ENCODE measurements at regions not wholly inside any gene's neighbourhood (a gene's known extent, or its start where the extent isn't known, plus 50 kb on each side); places are given as distances from the start of the nearest gene placed in this dataset.

GRCh38 chr1:18565321-18565720 lies 65.3 kb upstream of the PAX7 start:
- ChIA-PET CTCF (interaction anchor here (1.1 to 2.6 kb wide), 2 partner anchors 10 to 32 kb away, joined by 3 to 11 read pairs; no protein-coding TSS in a partner anchor), POLR2A (no interaction called here)
- DNase-seq (ENCODE audit: low read depth, low spot score) = no peak
- no peak overlapping the region for H3K4me3 ChIP-seq (ENCODE audit: low read depth, low read length)
- TF ChIP-seq, protein P1, sequence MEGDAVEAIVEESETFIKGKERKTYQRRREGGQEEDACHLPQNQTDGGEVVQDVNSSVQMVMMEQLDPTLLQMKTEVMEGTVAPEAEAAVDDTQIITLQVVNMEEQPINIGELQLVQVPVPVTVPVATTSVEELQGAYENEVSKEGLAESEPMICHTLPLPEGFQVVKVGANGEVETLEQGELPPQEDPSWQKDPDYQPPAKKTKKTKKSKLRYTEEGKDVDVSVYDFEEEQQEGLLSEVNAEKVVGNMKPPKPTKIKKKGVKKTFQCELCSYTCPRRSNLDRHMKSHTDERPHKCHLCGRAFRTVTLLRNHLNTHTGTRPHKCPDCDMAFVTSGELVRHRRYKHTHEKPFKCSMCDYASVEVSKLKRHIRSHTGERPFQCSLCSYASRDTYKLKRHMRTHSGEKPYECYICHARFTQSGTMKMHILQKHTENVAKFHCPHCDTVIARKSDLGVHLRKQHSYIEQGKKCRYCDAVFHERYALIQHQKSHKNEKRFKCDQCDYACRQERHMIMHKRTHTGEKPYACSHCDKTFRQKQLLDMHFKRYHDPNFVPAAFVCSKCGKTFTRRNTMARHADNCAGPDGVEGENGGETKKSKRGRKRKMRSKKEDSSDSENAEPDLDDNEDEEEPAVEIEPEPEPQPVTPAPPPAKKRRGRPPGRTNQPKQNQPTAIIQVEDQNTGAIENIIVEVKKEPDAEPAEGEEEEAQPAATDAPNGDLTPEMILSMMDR (IDR thresholded peaks at IDR 0.05; ENCODE audit: insufficient read depth, low read length, missing control alignments) = no peak

GRCh38 chr1:18568489-18568888 lies 62.2 kb upstream of the PAX7 start:
- no peak for DNase-seq (ENCODE audit: low read depth, low spot score)
- H3K4me3 ChIP-seq (ENCODE audit: low read depth, low read length) = no peak overlapping the region
- ChIA-PET CTCF (interaction anchor here (1.1 kb wide), 1 partner anchor 307 kb away, joined by 3 read pairs; no protein-coding TSS in a partner anchor), POLR2A (no interaction called here)
- TF ChIP-seq, protein P1 (IDR thresholded peaks at IDR 0.05; ENCODE audit: insufficient read depth, low read length, missing control alignments) = no peak

DNA sequence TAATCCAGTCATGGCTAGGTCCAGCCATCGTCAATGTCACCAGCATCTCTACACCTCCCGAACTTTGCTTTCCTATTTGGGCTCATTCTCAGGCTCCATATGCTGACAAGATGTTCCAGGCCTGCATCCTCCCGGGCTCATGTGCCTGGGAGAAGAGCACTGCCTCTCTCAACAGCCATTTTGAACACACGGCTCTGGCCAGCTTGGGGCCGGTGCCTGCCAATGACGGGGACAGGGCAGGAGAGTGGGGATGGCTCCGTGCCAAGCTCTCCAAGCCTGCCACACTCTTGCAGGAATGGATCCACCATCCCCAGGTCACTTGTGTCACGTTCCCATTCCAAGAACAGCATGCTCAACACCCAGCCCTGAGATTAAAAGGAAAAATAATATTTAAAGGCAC lies 61.4 kb upstream of the PAX7 start:
- ChIA-PET CTCF (interaction anchor here (1.1 kb wide), 1 partner anchor 306 kb away, joined by 3 read pairs; no protein-coding TSS in a partner anchor), POLR2A (no interaction called here)
- H3K4me3 ChIP-seq (ENCODE audit: low read depth, low read length) = no peak overlapping the region
- DNase-seq (ENCODE audit: low read depth, low spot score) = no peak
- TF ChIP-seq, protein P1 (IDR thresholded peaks at IDR 0.05; ENCODE audit: insufficient read depth, low read length, missing control alignments) = no peak

DNA sequence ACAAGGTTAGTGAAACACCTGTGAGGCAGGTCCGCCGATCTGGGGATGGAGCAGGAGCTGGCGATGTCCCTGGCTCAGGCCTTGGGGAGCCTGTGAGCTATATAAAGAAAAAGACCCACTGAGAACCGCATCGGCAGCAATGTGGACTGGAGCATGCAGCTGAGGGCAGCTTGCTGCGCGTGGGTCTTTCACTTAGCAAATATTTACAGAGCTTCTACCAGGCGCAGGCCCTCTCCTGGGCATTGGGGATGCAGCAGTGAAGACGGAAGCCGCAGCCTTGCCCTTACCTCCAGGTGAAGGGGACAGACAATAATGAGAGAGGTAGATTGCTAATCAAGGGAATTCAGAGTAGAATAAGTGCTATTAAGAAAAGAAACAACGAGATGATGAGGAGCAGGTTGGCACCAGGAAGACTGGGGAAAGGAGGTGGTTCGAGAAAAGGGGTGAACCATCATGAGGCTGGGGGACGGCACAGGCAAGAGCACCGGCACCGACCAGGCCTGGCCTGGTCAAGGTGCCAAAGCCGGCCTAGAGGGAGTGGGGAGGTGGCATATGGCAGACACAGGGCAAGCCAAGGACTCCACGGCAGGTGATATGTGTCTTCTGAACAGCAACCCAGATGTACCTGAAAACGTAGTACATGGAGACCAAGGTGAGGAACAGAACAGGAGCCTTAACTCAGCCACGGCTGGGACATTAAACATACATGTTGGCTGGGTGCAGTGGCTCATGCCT lies 60.7 kb upstream of the PAX7 start:
- ChIA-PET CTCF (interaction anchor here (1.1 kb wide), 1 partner anchor 305 kb away, joined by 3 read pairs; no protein-coding TSS in a partner anchor), POLR2A (no interaction called here)
- TF ChIP-seq, protein P1 (IDR thresholded peaks at IDR 0.05; ENCODE audit: insufficient read depth, low read length, missing control alignments) = no peak
- no peak overlapping the region for H3K4me3 ChIP-seq (ENCODE audit: low read depth, low read length)
- DNase-seq (ENCODE audit: low read depth, low spot score) = no peak

GRCh38 chr1:18571275-18571674 lies 59.4 kb upstream of the PAX7 start:
- CTCF ChIA-PET = interaction anchor here (0.7 kb wide), 1 partner anchor 10 kb away, joined by 4 read pairs; no protein-coding TSS in a partner anchor
- TF ChIP-seq, protein P1 (IDR thresholded peaks at IDR 0.05; ENCODE audit: insufficient read depth, low read length, missing control alignments) = no peak
- H3K4me3 ChIP-seq (ENCODE audit: low read depth, low read length) = no peak overlapping the region
- POLR2A ChIA-PET = no interaction called here
- no peak for DNase-seq (ENCODE audit: low read depth, low spot score)

- POLR2A ChIA-PET = no interaction called here
- TF ChIP-seq, protein P1 (IDR thresholded peaks at IDR 0.05; ENCODE audit: insufficient read depth, low read length, missing control alignments) = no peak
- no peak for DNase-seq (ENCODE audit: low read depth, low spot score)
Measured at GRCh38 chr1:18572022-18572880, 58.4 kb upstream of the PAX7 start.

More at GRCh38 chr1:18572022-18572880, 58.4 kb upstream of the PAX7 start:
- CTCF ChIA-PET = interaction anchor here (0.7 to 1.4 kb wide), 4 partner anchors 9 to 911 kb away, joined by 3 to 6 read pairs (median 4); no protein-coding TSS in a partner anchor
- H3K4me3 ChIP-seq (ENCODE audit: low read depth, low read length) = no peak overlapping the region
